ENCODE measurements at regions not wholly inside any gene's neighbourhood (a gene's known extent, or its start where the extent isn't known, plus 50 kb on each side); places are given as distances from the start of the nearest gene placed in this dataset.
"Not testable (repeated sequence)": the region's sequence is repeated elsewhere in the genome, so short reads cannot be mapped to it uniquely, and the experiment has no call there.

GRCh38 chr17:53016085-53016484 lies 806.6 kb upstream of the KIF2B start:
- no peak for DNase-seq

GRCh38 chr17:53012364-53012763 lies 810.4 kb upstream of the KIF2B start:
- DNase-seq: no peak

DNA sequence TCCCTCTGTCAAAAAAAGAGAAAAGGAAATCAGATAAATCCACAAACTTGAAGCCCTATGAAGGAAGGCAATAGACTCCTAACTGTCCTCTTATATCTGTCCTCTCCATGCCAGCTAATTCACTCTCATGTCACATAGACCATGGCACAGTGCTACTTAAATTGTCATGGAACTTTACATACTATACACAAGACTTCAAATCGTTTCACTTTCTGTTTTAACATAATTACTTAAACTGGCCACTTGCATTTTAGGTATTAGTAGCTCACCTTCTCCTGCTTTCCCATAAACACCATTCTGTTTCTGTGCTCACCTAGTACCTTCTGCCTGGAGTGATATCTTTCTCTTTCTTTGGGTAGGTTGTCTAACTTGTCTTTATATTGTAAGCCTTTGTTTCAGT lies 816.7 kb upstream of the KIF2B start:
- DNase-seq: no peak

DNA sequence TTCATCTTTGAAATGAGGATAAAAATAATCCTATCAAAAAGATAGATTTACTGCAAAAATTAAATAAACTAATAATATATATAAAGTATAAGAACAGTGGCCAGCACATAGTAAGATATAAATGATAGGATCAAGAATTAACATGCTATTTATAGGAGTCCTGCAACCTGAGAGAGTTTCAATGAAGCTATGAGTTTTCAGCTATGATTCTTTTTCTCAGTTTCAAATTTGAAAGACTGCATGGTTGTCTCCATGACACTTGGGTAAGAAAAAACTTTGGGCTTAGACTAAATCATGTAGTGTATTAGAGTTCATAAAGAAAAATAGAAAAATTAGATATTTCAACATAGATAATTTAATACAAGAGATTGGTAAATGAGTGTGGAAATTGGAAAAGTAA lies 817.8 kb upstream of the KIF2B start:
- DNase-seq: no peak

- DNase-seq: no peak
Measured at GRCh38 chr17:52995881-52996280, 826.8 kb upstream of the KIF2B start.

DNA sequence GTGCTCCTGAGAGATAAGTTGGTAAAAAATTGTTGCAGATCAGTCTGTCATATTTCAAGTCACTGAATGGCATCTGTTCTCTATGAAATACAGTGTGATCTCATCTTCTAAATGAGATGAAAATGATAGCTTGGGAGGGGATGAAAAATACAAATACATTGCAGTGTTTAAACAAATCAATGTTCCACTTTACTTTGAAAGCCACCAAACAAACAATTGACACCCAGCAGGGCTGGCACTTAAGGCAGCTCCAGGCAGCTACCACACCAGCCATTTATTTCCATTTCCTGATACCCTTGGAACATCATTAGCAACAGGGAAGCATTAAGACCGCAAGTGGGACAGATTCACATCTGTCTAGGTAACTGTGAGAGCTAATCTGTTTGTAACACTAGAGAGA lies 827.6 kb upstream of the KIF2B start:
- DNase-seq: no peak

GRCh38 chr17:52986056-52986662 lies 827.6 kb upstream of the CA10 start:
- DNase-seq: no peak

DNA sequence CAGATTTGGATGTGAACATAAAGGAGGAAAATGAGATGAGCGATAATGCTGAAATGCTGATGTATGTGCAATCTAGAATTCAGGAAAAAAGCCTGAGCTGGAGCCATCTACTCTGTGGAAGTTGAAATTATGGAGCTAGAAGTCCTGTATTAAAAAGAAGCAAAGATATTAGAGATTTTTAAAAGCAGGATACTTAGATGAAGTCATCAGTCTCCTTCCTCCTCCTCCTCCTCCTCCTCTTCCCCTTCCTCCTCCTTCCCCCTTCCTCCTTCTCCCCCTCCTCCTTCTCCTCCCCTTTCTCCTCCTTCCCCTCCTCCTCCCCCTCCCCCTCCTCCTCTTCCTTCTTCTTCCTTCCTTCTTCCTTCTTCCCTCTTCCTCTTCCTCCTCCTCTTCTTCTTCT lies 823.8 kb upstream of the CA10 start:
- no peak for DNase-seq

- no peak for DNase-seq
Measured at GRCh38 chr17:52979921-52980320, 821.4 kb upstream of the CA10 start.

DNA sequence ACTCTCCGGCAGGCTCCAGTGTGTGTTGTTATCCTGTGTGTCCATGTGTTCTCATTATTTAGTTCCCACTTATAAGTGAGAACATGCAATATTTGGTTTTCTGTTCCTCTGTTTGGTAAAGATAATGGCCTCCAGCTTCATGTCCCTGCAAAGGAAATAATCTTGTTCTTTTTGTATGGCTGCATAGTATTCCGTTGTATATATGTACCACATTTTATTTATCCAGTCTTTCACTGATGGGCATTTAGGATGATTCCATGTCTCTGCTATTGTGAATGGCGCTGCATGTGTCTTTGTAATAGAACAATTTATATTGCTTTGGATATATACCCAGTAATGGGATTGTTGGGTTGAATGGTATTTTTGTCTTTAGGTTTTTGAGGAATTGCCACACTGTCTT lies 807.3 kb upstream of the CA10 start:
- DNase-seq: no peak

GRCh38 chr17:52961751-52962150 lies 803.2 kb upstream of the CA10 start:
- not testable (repeated sequence) for DNase-seq

DNA sequence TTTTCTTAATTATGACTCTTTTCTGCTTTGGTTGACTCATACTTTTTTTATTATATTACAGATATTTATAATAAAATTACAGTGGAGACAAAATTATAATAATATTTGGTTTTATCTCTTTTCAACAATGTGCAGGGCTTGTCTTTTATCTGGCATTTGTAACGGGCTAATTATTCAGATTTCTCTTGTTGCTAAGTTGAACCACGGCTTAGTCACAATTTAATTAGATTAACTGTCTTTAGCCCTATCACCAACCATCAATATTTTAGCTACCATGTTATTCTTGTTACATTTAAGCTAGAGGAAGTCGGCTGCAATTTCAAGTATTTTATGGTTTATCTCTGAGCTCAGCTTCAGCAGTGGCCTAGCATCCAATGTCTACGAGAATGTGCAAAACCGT lies 798.9 kb upstream of the CA10 start:
- DNase-seq: no peak

DNA sequence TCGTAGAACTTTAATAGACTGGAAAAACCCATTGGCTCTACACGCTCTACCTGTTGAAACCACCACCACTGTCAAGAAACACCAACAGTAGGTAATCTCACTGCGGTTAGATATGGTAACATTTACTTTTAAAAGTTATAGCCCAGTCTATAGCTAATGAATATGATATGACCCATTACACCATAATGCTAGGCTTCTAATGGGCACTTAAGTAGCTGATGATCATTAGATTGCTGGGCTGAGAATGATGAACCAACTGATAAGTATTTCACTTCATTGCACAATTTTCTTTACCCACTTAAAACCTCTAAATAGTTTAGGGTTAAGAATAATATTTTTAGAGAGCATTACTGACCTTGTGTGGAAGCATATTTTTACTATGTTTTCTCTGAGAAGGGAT lies 788.9 kb upstream of the CA10 start:
- DNase-seq: no peak

- DNase-seq: no peak
Measured at GRCh38 chr17:52938623-52939230, 780.2 kb upstream of the CA10 start.

GRCh38 chr17:52930581-52930980 lies 772.1 kb upstream of the CA10 start:
- DNase-seq: no peak

GRCh38 chr17:52930145-52930544 lies 771.6 kb upstream of the CA10 start:
- no peak for DNase-seq

DNA sequence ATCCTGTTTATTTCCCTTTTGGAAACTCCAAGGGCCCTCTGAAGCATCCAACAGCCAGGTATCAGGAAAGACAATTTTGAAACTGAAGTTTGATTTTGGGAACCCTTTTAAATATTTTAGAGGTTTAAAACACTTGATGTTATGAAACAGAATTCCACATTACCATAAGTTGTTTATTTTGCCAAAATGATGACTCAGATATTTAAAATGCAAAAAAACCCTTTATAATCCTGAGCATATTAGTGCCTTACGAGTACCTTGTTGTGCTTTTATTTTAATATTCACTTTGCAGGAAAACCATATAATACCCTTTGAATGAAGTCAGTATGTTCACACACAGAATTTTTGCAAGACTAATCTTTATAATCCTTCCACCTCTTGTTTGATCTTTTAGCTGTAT lies 765.1 kb upstream of the CA10 start:
- DNase-seq: no peak

- DNase-seq: no peak
Measured at GRCh38 chr17:52899235-52899634, 740.7 kb upstream of the CA10 start.

DNA sequence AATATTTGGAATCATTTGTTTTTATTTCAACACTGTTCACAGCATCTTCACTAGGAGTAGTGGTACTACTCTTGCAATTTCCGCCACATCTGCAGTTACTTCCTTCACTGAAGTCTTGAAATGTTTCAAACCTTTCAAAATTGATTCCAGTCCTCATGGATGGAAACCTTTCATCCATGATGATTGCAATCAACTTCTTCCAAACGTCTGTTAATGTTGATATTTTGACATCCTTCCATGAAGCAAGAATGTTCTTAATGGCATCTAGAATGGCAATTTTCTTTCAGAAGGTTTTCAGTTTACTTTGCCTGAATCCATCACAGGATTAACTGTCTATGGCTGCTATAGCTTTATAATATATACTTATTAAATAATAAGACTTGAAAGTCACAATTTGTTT lies 736.8 kb upstream of the CA10 start:
- no peak for DNase-seq

DNA sequence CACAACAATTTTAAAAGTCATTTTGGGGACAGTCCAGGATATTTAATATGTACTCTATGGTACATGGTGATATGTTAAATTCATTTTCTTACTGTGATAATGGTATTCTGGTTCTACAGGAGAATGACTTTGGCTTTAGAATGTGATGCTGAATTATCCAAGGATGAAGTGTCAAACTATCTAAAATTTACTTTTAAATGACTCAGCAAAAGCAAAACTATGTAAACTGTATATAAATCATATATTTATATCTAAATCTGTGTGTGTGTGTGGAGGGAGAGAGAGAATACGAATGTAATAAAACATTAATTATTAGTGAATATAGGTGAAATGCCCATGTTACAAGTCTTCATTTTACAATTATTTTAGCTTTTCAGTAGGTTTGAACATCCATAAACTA lies 733.8 kb upstream of the CA10 start:
- no peak for DNase-seq

GRCh38 chr17:52885882-52886281 lies 727.4 kb upstream of the CA10 start:
- no peak for DNase-seq

- DNase-seq: not testable (repeated sequence)
Measured at GRCh38 chr17:52883907-52884491, 725.5 kb upstream of the CA10 start.

DNA sequence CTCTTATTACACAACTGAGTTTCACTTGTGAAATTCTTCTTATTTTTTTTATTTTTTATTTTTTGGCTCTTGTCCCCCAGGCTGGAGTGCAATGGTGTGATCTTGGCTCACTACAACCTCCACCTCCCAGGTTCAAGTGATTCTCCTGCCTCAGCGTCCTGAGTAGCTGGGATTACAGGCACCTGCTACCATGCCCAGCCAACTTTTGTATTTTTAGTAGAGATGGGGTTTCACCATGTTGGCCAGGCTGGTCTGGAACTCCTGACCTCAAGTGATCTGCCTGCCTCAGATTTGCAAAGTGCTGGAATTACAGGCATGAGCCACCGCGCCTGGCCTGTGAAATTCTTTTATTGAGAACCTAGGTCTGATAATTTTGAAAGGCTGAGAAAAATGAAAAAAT lies 688.3 kb upstream of the CA10 start:
- not testable (repeated sequence) for DNase-seq

GRCh38 chr17:52841971-52842370 lies 683.5 kb upstream of the CA10 start:
- DNase-seq: no peak

DNA sequence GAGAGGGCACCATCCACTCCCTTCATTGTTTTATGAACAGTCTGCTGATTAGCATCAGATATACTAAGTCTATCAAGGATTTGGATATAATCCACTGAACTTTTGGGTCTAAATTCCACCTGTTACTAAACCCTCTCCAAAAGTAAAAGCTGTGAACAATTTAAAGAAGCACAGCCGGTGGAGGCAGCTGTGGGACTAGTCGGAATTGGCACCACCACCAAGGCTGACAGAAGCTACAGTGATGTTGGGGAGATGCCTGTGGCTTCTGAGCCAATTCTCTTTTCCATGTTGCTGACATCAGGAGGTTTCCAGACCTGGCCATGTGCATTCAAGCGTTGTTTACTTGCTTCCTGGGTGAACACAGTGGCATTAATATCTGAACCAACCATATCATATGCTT lies 679.0 kb upstream of the CA10 start:
- no peak for DNase-seq
